Breast epithelium (tissue), 4 donors: ENCODE measurements at regions not wholly inside any gene's neighbourhood (a gene's known extent, or its start where the extent isn't known, plus 50 kb on each side); places are given as distances from the start of the nearest gene placed in this dataset.

ENCODE experiments used
- DNase-seq, 2 donors: peaks; one replicate each; pipeline ENCODE4 v3.0.0-alpha.2; 2019; ENCODE audit warnings: low spot score in 2 of 2
- H3K27ac ChIP-seq, 2 donors: fragments of 200-600 bp; sonication (generic) in 1 of 2; one replicate each; pipeline ENCODE4 v1.5.1; 2016 to 2019; ENCODE audit warnings: mild to moderate bottlenecking in 1 of 2
- H3K27me3 ChIP-seq, 2 donors: fragments of 200-600 bp; sonication (generic) in 1 of 2; one replicate each; pipeline versions ENCODE4 v1.5.1 to v1.6.0; 2017 to 2019; ENCODE audit warnings: control low read depth in 1 of 2, mild to moderate bottlenecking in 1 of 2
- H3K36me3 ChIP-seq: fragments of 200-600 bp; one replicate; pipeline ENCODE4 v1.5.1; 2019
- H3K4me1 ChIP-seq, 2 donors: fragments of 200-600 bp; sonication (generic); one replicate each; pipeline ENCODE4 v1.5.1; 2016 to 2019; ENCODE audit warnings: control low read depth in 1 of 2
- H3K4me3 ChIP-seq, 3 donors: fragments of 200-600 bp; sonication (generic); 1 replicate in 2 of 3; 2 replicates in 1 of 3; pipeline ENCODE4 v1.5.1; 2016 to 2019; ENCODE audit warnings: mild to moderate bottlenecking in 3 of 3, moderate library complexity in 2 of 3
- H3K9me3 ChIP-seq, 2 donors: fragments of 200-600 bp; sonication (generic) in 1 of 2; one replicate each; pipeline ENCODE4 v1.5.1; 2016 to 2019; ENCODE audit warnings: control low read depth in 1 of 2
- CTCF ChIP-seq, 3 donors: fragments of 450-650 bp; IDR thresholded peaks; one replicate each; pipeline ENCODE4 v1.5.1; 2016 to 2017; ENCODE audit warnings: antibody characterized with exemption in 3 of 3, mild to moderate bottlenecking in 3 of 3, moderate library complexity in 3 of 3
- POLR2A ChIP-seq: fragments of 450-650 bp; IDR thresholded peaks from one replicate; pipeline ENCODE4 v1.6.1; 2016; ENCODE audit warnings: antibody characterized with exemption, mild to moderate bottlenecking, moderate library complexity
- POLR2AphosphoS5 ChIP-seq, 3 donors: sonication (generic); formaldehyde crosslinking; IDR thresholded peaks; one replicate each; pipeline ENCODE4 v1.6.1; 2017; ENCODE audit warnings: antibody characterized with exemption in 3 of 3
- intact Hi-C: fragments of 100-400 bp; cut with DNase I; formaldehyde crosslinking; loops from one replicate; pipeline ENCODE4 v1.15.1; 2023; ENCODE audit warnings: low total_unique reads

DNA sequence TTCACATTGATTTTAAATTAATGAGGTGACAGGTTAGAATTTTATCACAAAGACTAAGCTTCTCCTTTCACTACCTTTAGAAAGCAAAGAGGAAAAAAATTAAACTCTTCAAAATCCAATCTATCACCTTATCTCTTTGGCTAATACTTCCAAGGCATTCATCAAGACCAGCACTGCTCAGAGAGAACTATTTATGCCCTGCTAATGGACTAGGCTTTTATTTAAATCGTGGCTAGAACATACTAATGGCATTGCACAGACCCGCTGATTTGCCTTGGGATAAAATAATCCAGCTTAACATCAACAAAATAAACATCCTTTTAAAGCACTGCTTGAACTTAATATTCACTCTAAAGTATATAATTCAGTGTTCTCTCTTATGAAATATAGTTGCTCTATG, 880.4 kb downstream of the HACE1 start:
- intact Hi-C loops, result no loop called here
- no peaks in the 10 kb centered on the region for H3K27me3 ChIP-seq
- DNase-seq, result no peak
- TF ChIP-seq CTCF (IDR thresholded peaks at IDR 0.05) (no peak), POLR2AphosphoS5 (IDR thresholded peaks at IDR 0.05) (no peak), POLR2A (no peak)
- no peaks in the 10 kb centered on the region for H3K4me1 ChIP-seq
- no peaks in the 10 kb centered on the region for H3K36me3 ChIP-seq
- no peaks in the 10 kb centered on the region for H3K9me3 ChIP-seq
- no peak overlapping the region for H3K27ac ChIP-seq
- no peak overlapping the region for H3K4me3 ChIP-seq

GRCh38 chr6:103937389-103937788, 922.3 kb downstream of the HACE1 start:
- H3K4me3 ChIP-seq, result no peak overlapping the region
- no peak for TF ChIP-seq POLR2A
- no peak for TF ChIP-seq CTCF (IDR thresholded peaks at IDR 0.05)
- no peak for TF ChIP-seq POLR2AphosphoS5 (IDR thresholded peaks at IDR 0.05)
- intact Hi-C loops, result loop anchor here (5.0 kb wide), 1 partner anchor 780 kb away; no protein-coding TSS in a partner anchor
- no peaks in the 10 kb centered on the region for H3K4me1 ChIP-seq
- no peaks in the 10 kb centered on the region for H3K27me3 ChIP-seq
- H3K36me3 ChIP-seq, result no peaks in the 10 kb centered on the region
- no peak overlapping the region for H3K27ac ChIP-seq
- H3K9me3 ChIP-seq, result no peaks in the 10 kb centered on the region
- DNase-seq, result no peak

DNA sequence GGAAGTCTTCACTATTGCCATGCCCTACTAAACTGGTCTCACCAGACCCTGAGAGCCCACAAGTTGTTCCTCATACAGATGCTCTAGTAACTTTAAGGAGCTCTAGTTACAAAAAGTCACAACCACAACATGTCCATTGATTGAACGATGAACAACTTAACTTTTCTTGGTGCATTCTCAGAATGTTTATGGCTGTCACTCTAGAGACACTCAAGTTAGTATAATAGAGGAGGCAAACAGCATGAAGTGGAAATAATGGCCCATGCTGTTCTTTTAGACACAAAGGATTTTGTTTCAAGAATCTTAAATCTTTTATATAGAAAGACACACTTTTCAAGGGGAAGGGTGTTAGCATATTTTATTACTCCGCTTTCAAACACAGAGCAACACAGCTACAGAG, 934.4 kb downstream of the HACE1 start:
- Histone ChIP-seq H3K36me3 (no peaks in the 10 kb centered on the region), H3K27me3 (no peaks in the 10 kb centered on the region), H3K27ac (no peak overlapping the region), H3K4me1 (no peaks in the 10 kb centered on the region), H3K4me3 (no peak overlapping the region), H3K9me3 (peaks cover 4% of the 10 kb centered on the region in 2 donors)
- intact Hi-C loops, result no loop called here
- no peak for DNase-seq
- TF ChIP-seq POLR2A (no peak), CTCF (IDR thresholded peaks at IDR 0.05) (no peak), POLR2AphosphoS5 (IDR thresholded peaks at IDR 0.05) (no peak)

GRCh38 chr6:103910018-103910417, 949.7 kb downstream of the HACE1 start:
- Histone ChIP-seq H3K36me3 (no peaks in the 10 kb centered on the region), H3K27me3 (no peaks in the 10 kb centered on the region), H3K9me3 (no peaks in the 10 kb centered on the region), H3K27ac (no peak overlapping the region), H3K4me1 (no peaks in the 10 kb centered on the region), H3K4me3 (no peak overlapping the region)
- DNase-seq, result no peak
- TF ChIP-seq POLR2AphosphoS5 (IDR thresholded peaks at IDR 0.05) (no peak), CTCF (IDR thresholded peaks at IDR 0.05) (no peak), POLR2A (no peak)
- intact Hi-C loops, result no loop called here

DNA sequence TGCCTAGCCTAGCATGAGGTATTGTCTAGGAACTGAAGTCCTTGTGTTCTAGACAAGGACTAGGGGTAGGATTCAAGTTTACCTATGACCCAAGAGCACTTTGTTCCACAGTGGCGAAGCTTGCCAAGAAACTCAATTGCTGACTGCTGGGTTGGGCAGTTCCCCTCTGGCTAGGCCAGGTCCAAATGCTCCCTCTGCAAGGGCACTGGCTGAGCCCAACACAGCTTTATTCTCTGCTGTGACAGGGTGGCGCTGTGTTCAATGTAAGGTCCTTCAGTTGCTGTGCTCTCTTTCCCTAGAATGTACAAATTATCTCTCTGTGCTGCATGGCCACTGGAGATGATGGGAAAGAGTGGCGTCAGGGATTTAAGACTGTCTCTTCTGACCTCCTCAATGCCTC, 950.8 kb downstream of the HACE1 start:
- no peaks in the 10 kb centered on the region for H3K27me3 ChIP-seq
- DNase-seq, result no peak
- no peak overlapping the region for H3K4me3 ChIP-seq
- no peak overlapping the region for H3K27ac ChIP-seq
- TF ChIP-seq POLR2A, result no peak
- TF ChIP-seq POLR2AphosphoS5 (IDR thresholded peaks at IDR 0.05), result no peak
- no peaks in the 10 kb centered on the region for H3K9me3 ChIP-seq
- H3K36me3 ChIP-seq, result no peaks in the 10 kb centered on the region
- no peaks in the 10 kb centered on the region for H3K4me1 ChIP-seq
- intact Hi-C loops, result no loop called here

- no peak for TF ChIP-seq CTCF (IDR thresholded peaks at IDR 0.05)
- TF ChIP-seq POLR2A, result no peak
- no peak for TF ChIP-seq POLR2AphosphoS5 (IDR thresholded peaks at IDR 0.05)
- DNase-seq, result no peak
- Histone ChIP-seq H3K27me3 (no peaks in the 10 kb centered on the region), H3K36me3 (no peaks in the 10 kb centered on the region), H3K4me3 (no peak overlapping the region), H3K4me1 (no peaks in the 10 kb centered on the region), H3K27ac (no peak overlapping the region), H3K9me3 (peaks cover 0 to 6% of the 10 kb centered on the region in 2 donors)
- intact Hi-C loops, result no loop called here
These were observed 964.6 kb downstream of the HACE1 start for GRCh38 chr6:103895136-103895535.
